Glomerular visceral epithelial cell (primary cell): ENCODE measurements at regions not wholly inside any gene's neighbourhood (a gene's known extent, or its start where the extent isn't known, plus 50 kb on each side); places are given as distances from the start of the nearest gene placed in this dataset.
"Not testable (repeated sequence)": the region's sequence is repeated elsewhere in the genome, so short reads cannot be mapped to it uniquely, and the experiment has no call there.

Experiments used
- DNase-seq: peaks from one replicate; pipeline ENCODE4 v3.0.0-alpha.2; 2016; ENCODE audit errors: extremely low spot score

DNA sequence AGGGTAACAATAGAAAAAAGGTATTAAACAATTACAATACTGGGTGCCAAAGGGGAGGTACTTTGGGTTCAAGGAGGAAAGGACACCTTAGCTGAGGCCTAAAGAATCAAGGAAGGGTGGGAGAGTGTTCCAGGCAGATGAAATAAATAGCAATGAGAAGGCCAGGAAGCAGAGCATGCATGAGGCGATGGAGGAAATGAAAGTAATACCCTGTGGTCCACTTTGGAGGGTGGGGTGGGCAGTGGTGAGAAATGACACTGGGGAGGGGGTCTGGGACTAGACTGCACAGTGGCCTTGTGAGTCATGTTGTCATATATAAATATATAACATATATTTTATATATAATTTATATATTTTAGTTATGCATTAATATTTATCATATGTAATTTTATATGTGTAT is 55.9 kb downstream of the BHLHE40 start:
- DNase-seq, result no peak

- no peak for DNase-seq
Observed at GRCh38 chr3:5035692-5036391, 56.6 kb downstream of the BHLHE40 start.

GRCh38 chr3:5036392-5036766 is 57.1 kb downstream of the BHLHE40 start:
- DNase-seq, result no peak

DNA sequence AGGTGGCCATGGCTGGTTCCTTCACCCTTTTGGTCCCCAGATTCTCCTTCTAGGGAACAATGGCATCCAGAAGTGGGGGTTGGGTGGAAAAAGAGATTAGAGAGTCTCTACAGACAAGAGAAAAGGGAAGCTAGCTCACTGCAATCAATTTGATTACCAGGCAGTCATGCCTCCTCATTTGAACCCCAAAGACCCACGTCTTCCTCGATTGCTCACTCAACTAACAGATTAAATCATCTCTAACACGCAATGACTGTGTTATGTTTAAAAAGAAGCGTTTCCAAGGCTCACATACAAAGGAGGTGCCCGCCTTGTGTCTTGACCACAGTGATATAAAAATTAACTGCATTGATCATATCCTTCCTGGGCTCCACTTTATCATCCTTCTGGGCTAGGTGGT is 57.6 kb downstream of the BHLHE40 start:
- no peak for DNase-seq

DNA sequence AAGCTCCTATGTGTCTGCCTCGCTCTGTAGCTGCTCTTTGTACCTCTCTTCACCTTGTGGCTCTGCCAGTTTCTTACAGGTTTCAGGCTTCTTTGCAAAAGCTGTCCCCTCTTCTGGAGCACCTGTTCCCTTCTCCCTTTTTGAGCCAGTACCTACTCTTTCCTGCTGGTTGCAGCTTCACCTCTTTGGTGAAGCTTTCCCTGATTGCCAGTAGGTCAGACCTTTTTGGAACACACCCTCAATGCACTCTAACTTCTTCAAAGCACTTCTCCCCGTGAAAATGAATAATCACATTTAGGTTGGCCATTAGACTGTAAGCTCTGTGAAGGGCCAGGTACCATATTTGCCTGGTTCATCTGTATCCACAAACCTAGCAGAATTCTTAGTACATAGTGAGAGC is 60.3 kb downstream of the BHLHE40 start:
- DNase-seq, result no peak

DNA sequence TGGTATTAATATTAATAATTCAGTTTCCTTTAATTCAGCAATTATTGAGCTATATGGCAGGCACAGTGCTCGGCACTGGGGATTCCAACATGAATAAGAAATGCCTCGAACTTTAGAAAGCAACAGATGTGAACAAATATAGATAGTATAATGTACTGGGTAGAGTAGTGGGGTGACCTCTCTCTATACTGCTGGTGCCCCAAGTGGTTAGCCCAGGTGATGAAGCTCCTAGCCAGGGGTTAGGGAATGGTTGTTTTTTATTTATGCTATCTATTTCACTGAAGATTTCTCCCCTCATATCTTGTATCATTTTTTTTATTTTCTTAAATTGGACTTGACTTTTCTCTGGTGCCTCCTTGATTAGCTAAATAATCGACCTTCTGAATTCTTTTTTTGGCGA is 62.1 kb downstream of the BHLHE40 start:
- no peak for DNase-seq

DNA sequence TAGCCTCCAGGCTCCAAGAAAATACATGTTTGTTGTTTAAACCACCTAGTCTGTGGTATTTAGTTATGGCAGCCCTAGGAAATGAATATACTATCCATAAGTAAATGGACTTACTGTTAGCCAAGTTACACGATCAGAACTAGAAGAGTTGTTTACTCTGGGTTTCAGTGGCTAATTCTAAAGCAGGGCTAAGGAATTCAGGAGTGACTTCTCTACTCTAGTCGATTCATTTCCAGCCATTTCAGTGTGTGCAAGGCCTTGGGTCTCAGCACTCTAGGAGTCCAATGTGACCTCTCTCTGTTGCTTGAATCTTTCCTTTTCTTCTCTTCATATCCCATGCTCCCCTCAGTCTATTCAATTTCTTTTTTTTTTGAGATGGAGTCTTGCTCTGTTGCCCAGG is 66.7 kb downstream of the BHLHE40 start:
- no peak for DNase-seq

- no peak for DNase-seq
Observed at GRCh38 chr3:5047764-5048419, 68.7 kb downstream of the BHLHE40 start.

GRCh38 chr3:5051772-5052171 is 70.3 kb upstream of the ARL8B start:
- no peak for DNase-seq

- no peak for DNase-seq
Observed at GRCh38 chr3:5052247-5052646, 69.8 kb upstream of the ARL8B start.

GRCh38 chr3:5053021-5053831 is 68.9 kb upstream of the ARL8B start:
- peak; percentile 69 for DNase-seq

GRCh38 chr3:5054098-5054497 is 68.0 kb upstream of the ARL8B start:
- no peak for DNase-seq

DNA sequence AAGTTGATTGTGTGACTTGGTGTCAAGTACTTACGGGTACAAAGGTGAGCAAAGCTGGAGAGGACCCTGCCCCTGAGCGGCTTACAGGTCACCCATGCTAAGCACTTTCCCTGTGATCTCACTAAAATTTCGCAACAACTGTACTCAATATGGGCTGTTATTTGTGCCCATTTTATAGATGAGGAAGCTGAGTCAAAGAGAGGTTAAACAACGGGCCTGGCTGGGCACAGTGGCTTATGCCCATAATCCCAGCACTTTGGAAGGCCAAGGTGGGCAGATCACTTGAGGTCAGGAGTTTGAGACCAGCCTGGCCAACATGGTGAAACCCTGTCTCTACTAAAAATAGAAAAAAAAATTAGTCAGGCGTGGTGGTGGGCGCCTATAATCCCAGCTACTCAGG is 67.5 kb upstream of the ARL8B start:
- DNase-seq, result not testable (repeated sequence)

- DNase-seq, result no peak
Observed at GRCh38 chr3:5055357-5056110, 66.6 kb upstream of the ARL8B start.

DNA sequence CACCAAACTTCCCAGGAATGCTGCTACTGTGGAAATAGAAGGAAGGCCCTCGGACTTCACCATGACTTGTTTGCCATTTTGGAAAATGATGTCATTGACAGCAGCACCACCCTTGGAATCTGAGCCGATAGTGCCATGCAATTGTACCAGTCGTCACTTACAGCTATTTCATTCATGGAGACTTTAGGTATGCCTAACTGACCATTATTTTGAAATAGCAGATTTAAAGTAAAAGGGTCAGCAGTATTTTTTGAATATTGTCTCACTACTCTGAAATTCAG is 66.0 kb upstream of the ARL8B start:
- DNase-seq, result no peak

GRCh38 chr3:5057272-5057671 is 64.8 kb upstream of the ARL8B start:
- DNase-seq, result no peak

GRCh38 chr3:5057857-5058324 is 64.2 kb upstream of the ARL8B start:
- peak; percentile 77 for DNase-seq

- DNase-seq, result peak; percentile 49
Observed at GRCh38 chr3:5058471-5058951, 63.6 kb upstream of the ARL8B start.

- DNase-seq, result no peak
Observed at GRCh38 chr3:5059782-5060181, 62.3 kb upstream of the ARL8B start.

DNA sequence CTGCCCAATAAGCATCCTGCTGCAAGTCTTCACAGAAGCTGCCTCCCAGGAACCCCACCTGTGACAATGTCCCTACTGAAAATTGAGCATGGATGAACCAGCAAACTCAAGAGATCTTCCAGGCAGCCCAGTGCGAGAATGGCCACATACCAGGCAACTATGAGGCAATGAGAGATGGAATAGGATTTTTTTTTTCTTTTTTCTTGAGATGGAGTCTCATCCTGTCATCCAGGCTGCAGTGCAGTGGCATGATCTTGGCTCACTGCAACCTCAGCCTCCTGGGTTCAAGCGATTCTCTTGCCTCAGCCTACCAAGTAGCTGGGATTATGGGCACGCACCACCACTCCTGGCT is 60.9 kb upstream of the ARL8B start:
- no peak for DNase-seq

GRCh38 chr3:5063724-5064123 is 58.4 kb upstream of the ARL8B start:
- no peak for DNase-seq

DNA sequence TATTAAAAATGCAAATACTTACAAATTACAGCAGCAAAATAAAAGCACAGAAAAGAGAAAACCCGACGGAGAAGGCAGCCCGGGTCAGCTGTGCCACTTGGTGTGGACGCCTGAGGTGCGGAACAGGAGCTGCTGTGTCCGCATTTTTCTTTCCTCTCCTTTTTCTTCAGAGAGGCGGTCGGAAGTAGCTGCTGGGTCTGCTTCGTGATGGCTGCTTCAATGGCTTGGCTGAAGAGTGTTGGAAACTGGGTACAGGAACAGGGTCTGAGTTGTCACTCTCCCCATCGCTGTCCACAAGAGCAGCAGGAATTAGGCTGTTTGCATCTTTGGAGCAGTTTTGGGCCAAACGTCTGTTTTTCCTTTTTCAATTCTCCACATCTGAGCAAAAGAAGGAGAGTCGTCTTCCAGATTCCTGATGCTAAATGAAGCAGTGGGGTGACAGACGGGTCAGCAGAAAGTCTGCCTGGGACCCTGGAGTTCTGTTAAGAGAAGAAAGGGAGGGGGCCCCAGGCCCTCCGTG is 53.5 kb upstream of the ARL8B start:
- DNase-seq, result no peak
